GM11168 (cell line): ENCODE measurements at regions not wholly inside any gene's neighbourhood (a gene's known extent, or its start where the extent isn't known, plus 50 kb on each side); places are given as distances from the start of the nearest gene placed in this dataset.

ENCODE experiments used
- in situ Hi-C: fragments of 300-500 bp; cut with MboI; formaldehyde crosslinking; loops from one replicate; pipeline ENCODE4 v1.12.0; 2022; ENCODE audit warnings: low sequenced_read_pairs; ENCODE audit not compliant: unreplicated experiment

- in situ Hi-C loops, result no loop called here
Measured at GRCh38 chr2:898319-898718, 52.3 kb upstream of the SNTG2 start.

DNA sequence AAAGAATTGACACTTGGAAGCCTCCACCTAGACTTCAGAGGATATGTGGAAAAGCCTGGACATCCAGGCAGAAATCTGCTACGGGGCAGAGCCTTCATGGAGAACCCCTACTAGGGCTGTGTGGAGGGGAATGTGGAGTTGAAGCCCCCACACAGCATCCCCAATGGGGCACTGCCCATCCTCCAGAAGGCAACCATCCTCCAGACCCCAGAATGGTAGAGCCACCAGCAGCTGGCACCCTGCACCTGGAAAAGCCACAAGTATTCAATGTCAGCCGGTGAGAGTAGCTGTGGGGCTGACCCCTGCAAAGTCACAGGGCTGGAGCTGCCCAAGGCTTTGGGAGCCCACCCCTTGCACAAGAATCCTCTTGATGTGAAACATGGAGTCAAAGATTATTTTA is 53.6 kb upstream of the SNTG2 start:
- in situ Hi-C loops, result no loop called here

- in situ Hi-C loops, result no loop called here
Measured at GRCh38 chr2:893311-893710, 57.3 kb upstream of the SNTG2 start.

- in situ Hi-C loops, result no loop called here
Measured at GRCh38 chr2:892892-893291, 57.8 kb upstream of the SNTG2 start.

DNA sequence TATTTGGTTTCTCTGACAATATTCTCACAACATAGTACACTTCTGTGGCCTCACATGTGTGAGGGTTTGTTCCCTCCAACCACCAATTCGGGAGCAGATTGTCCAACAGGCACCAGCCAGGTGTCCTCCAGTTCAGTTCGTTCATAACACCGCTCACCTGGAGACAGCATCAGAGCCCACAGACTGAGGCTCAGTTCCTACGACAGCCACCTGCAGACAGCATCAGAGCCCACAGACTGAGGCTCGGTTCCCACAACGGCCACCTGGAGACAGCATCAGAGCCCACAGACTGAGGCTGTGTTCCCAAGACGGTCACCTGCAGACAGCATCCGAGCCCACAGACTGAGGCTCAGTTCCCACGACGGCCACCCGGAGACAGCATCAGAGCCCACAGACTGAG is 58.2 kb upstream of the SNTG2 start:
- in situ Hi-C loops, result no loop called here

DNA sequence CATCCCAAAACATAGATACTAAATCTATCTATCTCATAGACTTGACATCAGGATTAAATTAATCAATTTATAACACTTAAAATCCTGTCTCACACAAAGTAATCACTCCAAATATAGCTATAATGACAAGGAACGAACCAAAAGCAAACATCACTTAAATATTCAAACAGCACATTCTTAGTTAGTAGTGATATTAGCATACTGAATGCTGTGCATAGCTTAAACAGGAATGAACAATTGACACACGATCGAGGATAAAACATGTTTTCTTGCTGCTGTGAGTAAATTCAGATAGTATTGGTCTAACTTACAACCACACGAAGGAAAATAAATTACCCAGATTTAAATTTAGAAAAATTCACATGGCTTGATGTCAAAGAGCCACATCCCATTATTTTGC is 58.9 kb upstream of the SNTG2 start:
- in situ Hi-C loops, result no loop called here

DNA sequence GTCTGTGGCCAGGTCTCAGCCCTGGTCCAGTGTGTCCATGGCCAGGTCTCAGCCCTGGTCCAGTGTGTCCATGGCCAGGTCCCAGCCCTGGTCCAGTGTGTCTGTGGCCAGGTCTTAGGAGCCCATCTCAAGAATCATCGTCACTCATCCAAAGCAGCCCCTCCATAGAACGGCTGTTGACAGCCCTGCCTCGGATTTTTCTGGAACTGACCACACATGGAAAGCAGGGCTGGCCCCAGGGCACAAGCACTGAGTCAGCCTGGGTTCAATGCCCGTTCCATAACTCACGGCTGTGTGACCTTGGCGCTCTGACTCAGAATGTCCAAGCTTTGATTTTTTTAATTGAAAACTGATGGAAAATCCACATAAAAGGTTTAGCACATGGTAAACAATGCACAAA is 59.9 kb upstream of the SNTG2 start:
- in situ Hi-C loops, result no loop called here

- in situ Hi-C loops, result no loop called here
Measured at GRCh38 chr2:890214-890613, 60.4 kb upstream of the SNTG2 start.

GRCh38 chr2:888906-889566 is 61.6 kb upstream of the SNTG2 start:
- in situ Hi-C loops, result no loop called here

DNA sequence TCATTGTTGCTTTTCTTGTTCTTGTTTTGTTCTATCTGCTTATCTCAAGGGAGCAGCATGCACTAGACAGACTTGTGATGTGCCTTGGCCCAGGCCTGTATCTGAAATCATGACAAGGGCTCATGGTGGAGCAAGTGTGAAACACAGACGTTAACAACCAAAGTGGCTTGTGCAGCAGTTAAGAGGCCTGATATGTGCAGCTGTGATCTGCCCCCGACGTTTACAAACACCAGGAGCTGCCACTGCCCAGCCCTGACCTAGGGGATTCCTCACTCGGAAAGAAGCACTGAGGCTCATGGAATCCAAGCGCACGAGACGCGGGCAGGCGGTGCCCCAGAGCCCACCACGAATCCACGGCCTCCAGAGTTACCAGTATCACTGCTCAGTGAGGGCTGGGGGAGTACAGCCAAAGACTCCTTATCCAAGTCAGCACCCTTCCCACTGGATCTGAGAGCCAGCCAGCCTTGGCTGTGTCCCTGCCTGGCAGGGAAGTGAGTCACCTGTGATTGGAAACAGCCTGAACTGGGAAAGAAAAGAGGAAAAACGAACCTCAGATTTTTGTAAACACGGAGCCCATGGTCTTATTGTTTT is 62.3 kb upstream of the SNTG2 start:
- in situ Hi-C loops, result no loop called here

- in situ Hi-C loops, result no loop called here
Measured at GRCh38 chr2:887639-888038, 63.0 kb upstream of the SNTG2 start.

GRCh38 chr2:886072-887022 is 64.3 kb upstream of the SNTG2 start:
- in situ Hi-C loops, result no loop called here

DNA sequence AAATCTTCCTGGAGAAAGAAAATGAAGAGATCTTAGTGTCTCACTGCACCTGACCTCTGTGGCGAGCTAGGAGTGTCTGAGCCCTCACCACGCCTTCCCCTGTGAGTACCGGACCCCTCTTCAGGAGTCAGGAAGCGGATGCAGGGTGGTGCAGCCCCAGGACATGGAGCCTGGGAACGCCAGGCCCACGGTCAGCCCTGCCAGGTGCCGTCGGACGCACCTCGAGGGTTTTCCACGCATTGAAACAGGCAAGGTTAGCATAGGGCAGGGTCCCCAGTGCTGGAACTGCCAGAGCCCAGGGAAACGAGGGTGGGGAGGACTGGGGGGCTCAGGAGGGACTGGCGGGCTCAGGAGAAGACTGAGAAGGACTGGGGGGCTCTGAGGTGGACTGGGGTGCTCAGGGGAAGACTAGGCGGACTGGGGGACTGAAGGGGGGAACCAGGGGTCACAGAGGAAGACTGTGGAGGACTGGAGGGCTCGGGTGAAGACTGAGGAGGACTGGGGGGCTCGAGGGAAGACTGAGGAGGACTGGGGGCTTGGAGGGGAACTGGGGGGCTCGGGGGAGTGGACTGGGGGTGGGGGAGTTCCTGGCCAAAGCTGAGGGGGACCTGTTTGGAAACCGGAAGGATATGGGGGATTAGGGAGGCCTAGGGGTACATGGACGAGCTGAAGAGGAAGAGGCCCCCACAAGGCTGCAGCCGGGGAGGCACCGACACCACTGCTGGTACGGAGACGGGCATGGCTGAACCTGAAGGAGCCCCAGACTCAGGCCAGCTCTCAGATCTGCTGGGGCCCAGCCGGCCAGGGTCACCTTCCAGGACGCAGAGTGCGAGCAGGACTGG is 65.2 kb upstream of the SNTG2 start:
- in situ Hi-C loops, result no loop called here

DNA sequence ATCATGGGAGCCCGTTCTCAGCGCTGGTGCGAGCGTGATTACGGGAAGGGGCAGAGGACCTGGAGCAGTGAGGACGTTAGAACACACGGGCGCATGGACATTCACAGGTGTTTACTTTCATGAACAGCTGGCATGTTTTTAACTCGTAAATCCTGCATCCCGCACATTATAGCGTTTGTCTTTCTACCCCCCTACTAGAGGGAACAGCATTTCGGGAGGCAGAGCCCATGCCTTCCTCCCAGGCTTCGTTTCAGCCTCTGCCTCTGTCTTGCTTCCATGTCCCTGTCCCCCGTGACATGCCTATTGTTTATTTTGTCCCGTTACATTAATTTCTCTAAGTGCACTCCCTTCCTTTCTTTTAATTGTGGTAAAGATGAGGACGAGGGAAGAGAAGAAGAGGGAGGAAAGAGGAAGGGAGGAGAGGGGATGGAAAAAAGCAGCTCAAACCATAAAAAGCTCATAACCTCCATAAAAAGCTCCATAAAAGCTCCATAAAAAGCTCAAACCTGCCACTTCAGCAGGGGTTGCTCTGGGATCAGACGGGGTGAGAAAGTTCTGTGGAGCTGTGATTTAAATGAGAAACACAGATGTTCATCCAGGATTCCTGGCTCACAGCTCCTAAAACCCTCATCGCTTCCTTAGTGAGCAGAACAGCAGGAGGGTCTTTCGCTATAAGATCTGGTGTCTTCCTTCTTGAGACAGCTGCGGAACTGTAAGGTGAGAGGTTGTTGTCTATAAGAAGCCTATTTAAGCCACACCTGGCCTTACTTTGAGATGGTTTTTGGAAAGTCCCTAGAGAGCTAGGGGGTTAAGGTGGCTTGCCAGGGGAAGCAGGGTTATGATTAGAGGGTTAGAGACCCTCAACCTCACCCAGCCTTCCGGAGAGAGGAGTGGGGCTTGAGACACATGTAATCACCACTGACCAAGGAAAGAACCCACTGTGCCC is 66.6 kb upstream of the SNTG2 start:
- in situ Hi-C loops, result no loop called here

- in situ Hi-C loops, result no loop called here
Measured at GRCh38 chr2:883260-883802, 67.3 kb upstream of the SNTG2 start.

DNA sequence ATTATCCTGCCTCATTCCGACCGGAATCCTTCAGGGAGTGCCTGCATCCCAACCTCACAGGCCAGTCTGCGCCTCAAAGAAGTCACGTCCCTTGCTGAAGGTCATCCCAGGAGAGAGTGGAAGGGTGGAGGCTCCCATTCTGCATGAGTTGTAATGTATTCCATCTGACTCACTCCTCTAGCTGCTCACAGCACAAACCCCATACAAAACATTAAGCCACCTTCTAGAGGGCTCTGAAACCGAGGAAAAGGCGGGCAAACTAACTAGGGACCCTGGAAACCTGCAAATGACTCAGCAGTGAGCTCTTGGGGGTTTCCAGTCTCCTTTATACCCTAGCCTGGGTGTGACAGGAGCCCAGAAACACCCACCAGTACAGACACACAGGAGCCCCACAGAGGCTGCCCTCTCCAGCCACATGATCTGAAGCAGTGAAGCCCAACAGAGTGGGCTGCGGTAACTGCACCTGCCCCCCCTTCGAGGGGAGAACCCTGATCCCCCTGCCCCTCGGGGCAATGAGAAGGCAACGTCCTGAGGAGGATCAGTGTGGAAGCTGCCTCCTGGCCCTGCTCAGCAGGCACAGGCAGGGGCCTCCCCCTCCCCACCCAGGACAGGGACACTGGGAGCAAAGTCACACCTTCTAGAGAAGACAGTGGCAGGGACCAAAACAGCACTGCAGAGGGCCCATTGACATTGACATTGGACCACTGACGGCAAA is 69.3 kb upstream of the SNTG2 start:
- in situ Hi-C loops, result no loop called here

DNA sequence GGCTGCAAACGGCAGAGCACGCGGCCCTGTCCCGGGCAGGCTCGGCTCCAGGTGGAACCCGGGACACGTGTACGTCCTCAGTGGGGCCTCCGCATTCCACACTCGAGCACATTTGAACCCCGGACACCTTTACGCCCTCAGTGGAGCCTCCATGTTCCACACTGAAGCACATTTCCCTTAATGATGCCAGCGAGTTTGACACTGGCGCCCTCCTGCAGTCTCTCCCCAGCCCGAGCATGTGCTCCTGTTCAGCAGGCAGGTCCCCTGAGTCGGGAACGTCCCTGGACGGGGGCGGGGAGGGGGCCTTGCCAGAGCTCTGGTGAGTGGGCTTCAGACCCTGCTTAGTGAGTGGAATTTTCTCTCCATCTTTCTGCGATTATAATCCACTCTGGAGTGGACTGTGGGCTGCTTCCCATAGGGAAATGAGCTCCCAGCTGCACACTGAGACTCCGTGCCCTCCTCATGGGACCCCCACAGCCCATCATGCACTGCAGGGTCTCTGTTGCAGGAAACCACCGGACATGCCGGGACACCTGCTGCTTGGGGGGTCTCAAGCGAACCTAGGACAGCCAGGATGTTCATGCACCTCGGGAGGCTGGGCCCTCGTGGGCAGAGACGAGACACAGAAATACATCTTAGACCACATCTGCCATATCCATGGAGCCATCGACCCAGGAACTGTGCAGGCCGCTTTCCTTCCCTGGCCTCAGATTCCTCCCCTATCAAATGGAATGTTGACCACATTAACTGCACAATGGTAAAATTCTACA is 70.3 kb upstream of the SNTG2 start:
- in situ Hi-C loops, result no loop called here

DNA sequence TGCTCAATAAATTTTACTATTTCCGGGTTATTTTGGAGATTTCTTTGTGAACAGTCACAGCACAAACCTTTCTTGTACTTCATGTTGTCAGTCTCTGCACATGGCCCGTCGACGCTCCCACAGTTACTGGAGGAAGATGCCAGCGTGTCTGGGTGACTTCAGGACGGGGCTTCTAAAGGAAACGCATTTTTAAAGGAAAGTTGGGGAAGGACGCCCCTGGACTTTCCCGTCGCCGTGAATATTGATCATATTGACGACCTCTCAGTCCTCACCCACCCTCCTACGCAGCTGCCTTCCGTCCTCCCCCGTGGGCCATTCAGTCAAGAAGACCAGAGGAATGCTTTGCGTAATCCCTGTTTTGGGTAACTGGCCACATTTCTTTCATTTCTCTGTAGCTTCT is 71.1 kb upstream of the SNTG2 start:
- in situ Hi-C loops, result no loop called here
